B cell (primary cell): ENCODE measurements at regions not wholly inside any gene's neighbourhood (a gene's known extent, or its start where the extent isn't known, plus 50 kb on each side); places are given as distances from the start of the nearest gene placed in this dataset.

Experiments
- EZH2 ChIP-seq: IDR thresholded peaks from 2 replicates; pipeline ENCODE4 v1.6.1; 2012; ENCODE audit warnings: borderline replicate concordance, low read depth, mild to moderate bottlenecking, moderate library complexity, low read length; ENCODE audit not compliant: insufficient read depth, poor library complexity, severe bottlenecking
- TF ChIP-seq, protein P1 (sequence below): fragments of 200-600 bp; IDR thresholded peaks from one replicate; pipeline ENCODE4 v1.8.0; 2022; ENCODE audit warnings: antibody characterized with exemption, mild to moderate bottlenecking

DNA sequence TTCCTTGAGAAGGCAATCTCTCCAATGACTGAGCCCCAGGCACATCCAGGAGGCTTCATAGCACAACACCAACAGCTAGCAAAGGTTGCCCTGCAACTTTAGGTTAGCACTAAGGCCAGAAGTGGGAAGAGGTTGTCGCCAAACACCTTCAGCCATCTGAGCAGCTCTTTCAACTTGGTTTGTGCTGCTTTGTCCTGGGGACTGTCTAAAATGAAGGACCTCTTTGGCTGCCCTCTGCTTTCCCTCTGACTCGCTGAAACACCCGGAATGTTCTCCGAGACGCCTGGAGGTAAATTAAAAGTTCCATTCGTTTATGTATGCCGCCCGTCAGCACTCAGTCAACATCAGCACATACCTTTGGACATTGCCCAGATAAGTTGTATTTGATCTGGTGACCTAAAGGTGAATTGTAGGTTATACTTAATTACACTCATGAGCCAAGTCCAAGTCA lies 121.2 kb upstream of the NR2F2 start:
- TF ChIP-seq, protein P1, sequence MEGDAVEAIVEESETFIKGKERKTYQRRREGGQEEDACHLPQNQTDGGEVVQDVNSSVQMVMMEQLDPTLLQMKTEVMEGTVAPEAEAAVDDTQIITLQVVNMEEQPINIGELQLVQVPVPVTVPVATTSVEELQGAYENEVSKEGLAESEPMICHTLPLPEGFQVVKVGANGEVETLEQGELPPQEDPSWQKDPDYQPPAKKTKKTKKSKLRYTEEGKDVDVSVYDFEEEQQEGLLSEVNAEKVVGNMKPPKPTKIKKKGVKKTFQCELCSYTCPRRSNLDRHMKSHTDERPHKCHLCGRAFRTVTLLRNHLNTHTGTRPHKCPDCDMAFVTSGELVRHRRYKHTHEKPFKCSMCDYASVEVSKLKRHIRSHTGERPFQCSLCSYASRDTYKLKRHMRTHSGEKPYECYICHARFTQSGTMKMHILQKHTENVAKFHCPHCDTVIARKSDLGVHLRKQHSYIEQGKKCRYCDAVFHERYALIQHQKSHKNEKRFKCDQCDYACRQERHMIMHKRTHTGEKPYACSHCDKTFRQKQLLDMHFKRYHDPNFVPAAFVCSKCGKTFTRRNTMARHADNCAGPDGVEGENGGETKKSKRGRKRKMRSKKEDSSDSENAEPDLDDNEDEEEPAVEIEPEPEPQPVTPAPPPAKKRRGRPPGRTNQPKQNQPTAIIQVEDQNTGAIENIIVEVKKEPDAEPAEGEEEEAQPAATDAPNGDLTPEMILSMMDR: no peak
- TF ChIP-seq EZH2: no peak
